Chondrocyte (in vitro differentiated cells): ENCODE measurements at regions not wholly inside any gene's neighbourhood (a gene's known extent, or its start where the extent isn't known, plus 50 kb on each side); places are given as distances from the start of the nearest gene placed in this dataset.

ENCODE experiments used
- DNase-seq: peaks from one replicate; pipeline ENCODE4 v3.0.0; 2021; ENCODE audit warnings: mixed read lengths, low spot score
- H3K27ac Mint-ChIP-seq: one replicate; pipeline ENCODE4 v1.8.0; 2021; ENCODE audit warnings: mild to moderate bottlenecking, moderate library complexity, mixed read lengths; ENCODE audit not compliant: unreplicated experiment
- H3K27me3 Mint-ChIP-seq: 2 replicates; pipeline ENCODE4 v1.8.0; 2021; ENCODE audit warnings: low read depth, mixed read lengths
- H3K36me3 Mint-ChIP-seq: 2 replicates; pipeline ENCODE4 v1.8.0; 2021; ENCODE audit warnings: low read depth, mixed read lengths
- H3K4me1 Mint-ChIP-seq: 2 replicates; pipeline ENCODE4 v1.8.0; 2021; ENCODE audit warnings: low read depth, mild to moderate bottlenecking, mixed read lengths
- H3K4me3 Mint-ChIP-seq: one replicate; pipeline ENCODE4 v1.8.0; 2021; ENCODE audit warnings: mild to moderate bottlenecking, moderate library complexity, mixed read lengths; ENCODE audit not compliant: unreplicated experiment
- H3K9me3 Mint-ChIP-seq: 2 replicates; pipeline ENCODE4 v1.8.0; 2021; ENCODE audit warnings: low read depth, mixed read lengths
- TF ChIP-seq, protein P1 (sequence below): fragments of 200-600 bp; sonication (generic); IDR thresholded peaks from 2 replicates; pipeline ENCODE4 v1.5.0; 2021; ENCODE audit warnings: antibody characterized with exemption, mild to moderate bottlenecking, moderate library complexity

DNA sequence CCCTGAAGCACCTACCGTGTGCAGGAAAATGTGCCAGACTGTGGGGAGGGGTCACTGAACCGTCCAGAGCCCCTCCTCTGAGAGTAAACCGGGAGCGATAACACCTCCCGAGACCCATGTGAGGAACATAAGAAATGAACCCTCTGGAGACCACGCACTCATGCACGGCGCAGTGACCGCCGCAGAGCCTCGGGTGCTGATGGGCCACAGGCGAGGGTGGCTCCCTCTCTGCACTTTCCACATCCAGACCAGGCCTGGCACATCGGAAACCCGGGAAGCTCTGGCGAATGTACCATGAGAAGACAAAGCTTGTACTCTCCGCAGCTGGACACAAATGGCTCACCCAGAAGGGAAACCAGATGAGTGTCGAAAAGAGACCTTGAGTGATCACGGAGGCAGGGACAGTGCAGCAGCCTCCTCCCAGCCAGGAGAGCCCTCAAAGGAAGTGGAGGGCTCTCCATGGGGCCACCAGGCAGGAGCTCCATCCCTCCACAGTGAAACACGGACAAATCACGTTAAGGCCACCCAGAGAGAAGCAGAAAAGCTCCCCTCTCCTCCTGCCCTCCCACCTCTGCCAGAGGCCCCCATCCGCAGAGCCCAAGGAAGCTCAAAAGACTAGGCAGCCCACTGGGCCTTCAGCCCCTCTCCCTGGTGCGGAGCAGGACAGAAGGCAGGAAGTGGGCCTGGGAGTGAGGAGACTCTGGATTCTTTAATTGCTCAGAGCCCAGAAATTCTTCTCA is 178.1 kb upstream of the PPP2R2D start:
- H3K4me1 Mint-ChIP-seq, result peaks cover 3% of the 10 kb centered on the region
- no peaks in the 10 kb centered on the region for H3K27me3 Mint-ChIP-seq
- no peak overlapping the region for H3K27ac Mint-ChIP-seq
- no peaks in the 10 kb centered on the region for H3K36me3 Mint-ChIP-seq
- TF ChIP-seq, protein P1, sequence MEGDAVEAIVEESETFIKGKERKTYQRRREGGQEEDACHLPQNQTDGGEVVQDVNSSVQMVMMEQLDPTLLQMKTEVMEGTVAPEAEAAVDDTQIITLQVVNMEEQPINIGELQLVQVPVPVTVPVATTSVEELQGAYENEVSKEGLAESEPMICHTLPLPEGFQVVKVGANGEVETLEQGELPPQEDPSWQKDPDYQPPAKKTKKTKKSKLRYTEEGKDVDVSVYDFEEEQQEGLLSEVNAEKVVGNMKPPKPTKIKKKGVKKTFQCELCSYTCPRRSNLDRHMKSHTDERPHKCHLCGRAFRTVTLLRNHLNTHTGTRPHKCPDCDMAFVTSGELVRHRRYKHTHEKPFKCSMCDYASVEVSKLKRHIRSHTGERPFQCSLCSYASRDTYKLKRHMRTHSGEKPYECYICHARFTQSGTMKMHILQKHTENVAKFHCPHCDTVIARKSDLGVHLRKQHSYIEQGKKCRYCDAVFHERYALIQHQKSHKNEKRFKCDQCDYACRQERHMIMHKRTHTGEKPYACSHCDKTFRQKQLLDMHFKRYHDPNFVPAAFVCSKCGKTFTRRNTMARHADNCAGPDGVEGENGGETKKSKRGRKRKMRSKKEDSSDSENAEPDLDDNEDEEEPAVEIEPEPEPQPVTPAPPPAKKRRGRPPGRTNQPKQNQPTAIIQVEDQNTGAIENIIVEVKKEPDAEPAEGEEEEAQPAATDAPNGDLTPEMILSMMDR, result no peak
- no peak overlapping the region for H3K4me3 Mint-ChIP-seq
- DNase-seq, result no peak
- peaks cover 23% of the 10 kb centered on the region for H3K9me3 Mint-ChIP-seq

- no peak for DNase-seq
- Mint-ChIP-seq H3K4me1 (peaks cover 3% of the 10 kb centered on the region), H3K27me3 (no peaks in the 10 kb centered on the region)
These were observed 177.3 kb upstream of the PPP2R2D start for GRCh38 chr10:131723297-131724168.

DNA sequence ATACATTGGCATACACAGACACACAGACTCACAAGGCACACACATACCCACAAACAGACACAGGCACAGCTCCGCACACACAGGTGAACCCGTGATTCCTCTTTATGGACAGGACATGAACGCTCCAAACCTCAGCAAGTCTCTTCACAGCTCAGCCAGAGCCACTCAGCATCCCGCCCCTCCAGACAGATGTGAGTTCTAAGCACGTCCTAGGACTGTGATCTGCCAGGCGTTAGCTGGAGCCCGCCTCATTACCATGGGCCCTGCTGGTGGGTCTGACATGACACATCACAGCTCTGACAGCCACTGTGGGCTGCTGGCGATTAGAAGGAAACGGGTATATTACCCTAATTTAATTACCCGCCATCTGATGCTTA is 176.7 kb upstream of the PPP2R2D start:
- Mint-ChIP-seq H3K27ac (no peak overlapping the region), H3K36me3 (no peaks in the 10 kb centered on the region), H3K27me3 (no peaks in the 10 kb centered on the region), H3K4me3 (no peak overlapping the region), H3K9me3 (peaks cover 14% of the 10 kb centered on the region), H3K4me1 (peaks cover 9% of the 10 kb centered on the region)
- no peak for DNase-seq
- TF ChIP-seq, protein P1, result no peak

More at GRCh38 chr10:131723297-131724168, 177.3 kb upstream of the PPP2R2D start:
- no peak overlapping the region for H3K27ac Mint-ChIP-seq
- no peaks in the 10 kb centered on the region for H3K36me3 Mint-ChIP-seq
- H3K4me3 Mint-ChIP-seq, result no peak overlapping the region
- TF ChIP-seq, protein P1, result no peak
- peaks cover 19% of the 10 kb centered on the region for H3K9me3 Mint-ChIP-seq

GRCh38 chr10:131724891-131725580 is 175.8 kb upstream of the PPP2R2D start:
- H3K9me3 Mint-ChIP-seq, result peaks cover 6% of the 10 kb centered on the region
- no peaks in the 10 kb centered on the region for H3K36me3 Mint-ChIP-seq
- TF ChIP-seq, protein P1, result no peak
- peaks cover 12% of the 10 kb centered on the region for H3K4me1 Mint-ChIP-seq
- no peak overlapping the region for H3K27ac Mint-ChIP-seq
- H3K27me3 Mint-ChIP-seq, result no peaks in the 10 kb centered on the region
- no peak for DNase-seq
- H3K4me3 Mint-ChIP-seq, result no peak overlapping the region

DNA sequence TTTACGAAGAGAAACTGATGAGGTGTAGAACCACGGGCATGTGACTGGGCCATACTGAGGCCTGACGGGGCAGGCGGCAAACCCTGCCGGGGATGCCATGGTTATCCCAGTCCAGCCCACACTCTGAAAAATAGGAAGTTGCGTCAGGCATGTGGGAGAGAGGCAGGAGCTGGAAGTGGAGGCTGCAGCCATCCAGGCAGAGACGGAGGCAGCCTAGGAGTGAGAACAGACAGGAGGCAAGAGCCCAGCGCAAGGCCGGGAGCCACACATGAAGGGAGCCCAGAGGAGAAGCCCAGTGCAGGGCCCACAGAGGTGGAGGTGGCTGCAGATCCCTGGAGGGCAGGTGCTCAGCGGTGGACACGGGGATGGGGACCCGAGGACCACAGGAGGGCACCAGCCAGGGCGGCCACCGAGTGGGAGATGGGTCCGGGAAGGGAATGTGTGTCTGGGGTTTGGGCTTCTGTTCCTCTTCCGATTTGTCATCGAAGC is 175.2 kb upstream of the PPP2R2D start:
- no peak overlapping the region for H3K4me3 Mint-ChIP-seq
- no peak overlapping the region for H3K27ac Mint-ChIP-seq
- no peaks in the 10 kb centered on the region for H3K27me3 Mint-ChIP-seq
- TF ChIP-seq, protein P1, result no peak
- peaks cover 12% of the 10 kb centered on the region for H3K4me1 Mint-ChIP-seq
- DNase-seq, result no peak
- H3K9me3 Mint-ChIP-seq, result peaks cover 4% of the 10 kb centered on the region
- no peaks in the 10 kb centered on the region for H3K36me3 Mint-ChIP-seq
